Panc1 (cell line): ENCODE measurements at regions not wholly inside any gene's neighbourhood (a gene's known extent, or its start where the extent isn't known, plus 50 kb on each side); places are given as distances from the start of the nearest gene placed in this dataset.

ENCODE experiments used
- ATAC-seq: fragments of 200-7000 bp; cut with Tn5 transposase; 2 replicates; pipeline ENCODE4 v1.9.1; 2020; ENCODE audit warnings: mild to moderate bottlenecking, moderate library complexity
- BruUV-seq: library from RNA; stranded (reverse); fragments of 400-500 nt; replicated peaks from 2 replicates; lab custom pipeline; 2021; lab: Mats Ljungman, UMichigan
- CTCF ChIA-PET: fragments of 300-600 bp; sonication (Branson Sonifier 250); formaldehyde crosslinking; loops from one replicate; lab custom pipeline; 2022; ENCODE audit warnings: antibody characterized with exemption; lab: Charles Lee
- POLR2A ChIA-PET: fragments of 300-600 bp; sonication (Branson Sonifier 250); formaldehyde crosslinking; loops from one replicate; lab custom pipeline; 2022; ENCODE audit warnings: antibody characterized with exemption; lab: Charles Lee
- DNase-seq: peaks from one replicate; pipeline ENCODE4 v3.0.0-alpha.2; 2010; ENCODE audit warnings: low read depth, low spot score
- H3K27ac ChIP-seq: 2 replicates; pipeline ENCODE4 v1.5.1; 2011; ENCODE audit warnings: mild to moderate bottlenecking, low read length, inconsistent platforms
- H3K27me3 ChIP-seq: fragments of 200-500 bp; sonication (Bioruptor generic); 2 replicates; pipeline ENCODE4 v1.6.0; 2014; ENCODE audit warnings: low read length, inconsistent platforms; ENCODE audit not compliant: control insufficient read depth, insufficient read depth
- H3K36me3 ChIP-seq: fragments of 200-500 bp; sonication (Bioruptor generic); 2 replicates; pipeline ENCODE4 v1.5.1; 2014; ENCODE audit warnings: inconsistent platforms, mild to moderate bottlenecking, low read length, moderate library complexity; ENCODE audit not compliant: control insufficient read depth, insufficient read depth
- H3K4me1 ChIP-seq: 2 replicates; pipeline ENCODE4 v1.5.1; 2011; ENCODE audit warnings: inconsistent platforms, mild to moderate bottlenecking, low read length, moderate library complexity; ENCODE audit not compliant: control insufficient read depth, insufficient read depth
- H3K4me3 ChIP-seq, 2 experiments: 2 replicates each; pipeline ENCODE4 v1.5.1; 2011 to 2012; ENCODE audit warnings: low read depth in 2 of 2, low read length in 2 of 2, mild to moderate bottlenecking in 2 of 2, inconsistent platforms in 1 of 2, moderate library complexity in 1 of 2
- H3K9me3 ChIP-seq: fragments of 200-500 bp; sonication (Bioruptor generic); 2 replicates; pipeline ENCODE4 v1.5.1; 2014; ENCODE audit warnings: low read depth, mild to moderate bottlenecking, inconsistent platforms, low read length, moderate library complexity; ENCODE audit not compliant: control insufficient read depth, insufficient read depth
- POLR2AphosphoS5 ChIP-seq: IDR thresholded peaks from 2 replicates; pipeline ENCODE4 v1.6.1; 2012; ENCODE audit warnings: mild to moderate bottlenecking, low read depth, low read length, moderate library complexity
- SIN3A ChIP-seq: IDR thresholded peaks from 2 replicates; pipeline ENCODE4 v1.6.1; 2012; ENCODE audit warnings: low read depth, mild to moderate bottlenecking, low read length, moderate library complexity, borderline replicate concordance; ENCODE audit not compliant: insufficient read depth
- TCF7L2 ChIP-seq: IDR thresholded peaks from 2 replicates; pipeline ENCODE4 v1.6.1; 2011; ENCODE audit warnings: mild to moderate bottlenecking, low read depth, low read length, inconsistent platforms
- in situ Hi-C: cut with HindIII; loops from 2 replicates; pipeline ENCODE4 v1.10.0; 2016; ENCODE audit warnings: low sequenced_read_pairs, low pct_unique_long_range_greater_than_20kb
- intact Hi-C: fragments of 100-400 bp; cut with micrococcal nuclease; formaldehyde crosslinking; loops from one replicate; pipeline ENCODE4 v1.10.0; 2022; ENCODE audit not compliant: unreplicated experiment
- TF ChIP-seq, protein P1 (sequence below), 2 experiments: IDR thresholded peaks; 2 replicates each; pipeline ENCODE4 v1.6.1; 2011 to 2012; ENCODE audit warnings: low read depth in 2 of 2, control low read depth in 1 of 2, low read length in 1 of 2, mild to moderate bottlenecking in 1 of 2, moderate library complexity in 1 of 2; ENCODE audit not compliant: insufficient read depth in 1 of 2
- TF ChIP-seq, protein P2 (sequence below): fragments of 450-650 bp; IDR thresholded peaks from 2 replicates; pipeline ENCODE4 v1.5.1; 2017; ENCODE audit warnings: mild to moderate bottlenecking

DNA sequence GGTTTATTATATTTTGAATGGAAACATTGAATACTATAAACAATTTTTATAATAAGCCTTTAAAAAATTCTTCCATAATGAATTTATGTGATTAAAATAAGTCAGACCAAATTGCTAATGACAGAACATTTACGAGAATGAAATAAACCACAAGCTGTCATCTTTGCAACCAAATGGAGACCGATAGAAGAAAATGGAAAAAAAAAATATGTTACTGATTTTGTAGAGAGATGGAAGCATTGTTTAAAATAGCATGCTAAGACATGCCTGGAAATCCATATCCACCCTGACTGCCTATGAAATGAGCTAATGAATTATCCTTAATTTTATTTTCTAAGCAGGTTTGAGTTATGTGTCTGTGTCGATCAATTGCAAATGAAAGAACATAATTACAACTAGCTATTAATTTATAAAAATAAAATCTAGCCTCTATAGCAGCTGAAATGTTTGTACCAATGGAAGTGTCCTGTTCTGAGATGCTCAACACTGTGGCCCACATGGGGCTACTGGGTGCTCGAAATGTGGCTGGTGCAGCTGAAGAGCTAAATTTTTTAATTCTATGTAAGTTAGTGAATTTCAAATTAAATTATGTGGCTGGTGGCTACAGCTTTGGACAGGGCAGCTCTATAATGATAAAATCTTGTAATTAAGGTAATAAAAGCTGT, 832.8 kb downstream of the RNF144A start:
- Histone ChIP-seq H3K27ac (no peak overlapping the region), H3K36me3 (no peaks in the 10 kb centered on the region), H3K27me3 (no peaks in the 10 kb centered on the region), H3K4me3 (no peak overlapping the region), H3K9me3 (no peaks in the 10 kb centered on the region), H3K4me1 (no peaks in the 10 kb centered on the region)
- TF ChIP-seq TCF7L2 = no peak
- no peak for TF ChIP-seq SIN3A
- TF ChIP-seq, protein P1, sequence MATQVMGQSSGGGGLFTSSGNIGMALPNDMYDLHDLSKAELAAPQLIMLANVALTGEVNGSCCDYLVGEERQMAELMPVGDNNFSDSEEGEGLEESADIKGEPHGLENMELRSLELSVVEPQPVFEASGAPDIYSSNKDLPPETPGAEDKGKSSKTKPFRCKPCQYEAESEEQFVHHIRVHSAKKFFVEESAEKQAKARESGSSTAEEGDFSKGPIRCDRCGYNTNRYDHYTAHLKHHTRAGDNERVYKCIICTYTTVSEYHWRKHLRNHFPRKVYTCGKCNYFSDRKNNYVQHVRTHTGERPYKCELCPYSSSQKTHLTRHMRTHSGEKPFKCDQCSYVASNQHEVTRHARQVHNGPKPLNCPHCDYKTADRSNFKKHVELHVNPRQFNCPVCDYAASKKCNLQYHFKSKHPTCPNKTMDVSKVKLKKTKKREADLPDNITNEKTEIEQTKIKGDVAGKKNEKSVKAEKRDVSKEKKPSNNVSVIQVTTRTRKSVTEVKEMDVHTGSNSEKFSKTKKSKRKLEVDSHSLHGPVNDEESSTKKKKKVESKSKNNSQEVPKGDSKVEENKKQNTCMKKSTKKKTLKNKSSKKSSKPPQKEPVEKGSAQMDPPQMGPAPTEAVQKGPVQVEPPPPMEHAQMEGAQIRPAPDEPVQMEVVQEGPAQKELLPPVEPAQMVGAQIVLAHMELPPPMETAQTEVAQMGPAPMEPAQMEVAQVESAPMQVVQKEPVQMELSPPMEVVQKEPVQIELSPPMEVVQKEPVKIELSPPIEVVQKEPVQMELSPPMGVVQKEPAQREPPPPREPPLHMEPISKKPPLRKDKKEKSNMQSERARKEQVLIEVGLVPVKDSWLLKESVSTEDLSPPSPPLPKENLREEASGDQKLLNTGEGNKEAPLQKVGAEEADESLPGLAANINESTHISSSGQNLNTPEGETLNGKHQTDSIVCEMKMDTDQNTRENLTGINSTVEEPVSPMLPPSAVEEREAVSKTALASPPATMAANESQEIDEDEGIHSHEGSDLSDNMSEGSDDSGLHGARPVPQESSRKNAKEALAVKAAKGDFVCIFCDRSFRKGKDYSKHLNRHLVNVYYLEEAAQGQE (IDR thresholded peaks at IDR 0.05; ENCODE audit: insufficient read depth in 1 of 2, low read depth in 2 of 2, low read length in 1 of 2) = no peak
- TF ChIP-seq POLR2AphosphoS5 = no peak
- TF ChIP-seq, protein P2, sequence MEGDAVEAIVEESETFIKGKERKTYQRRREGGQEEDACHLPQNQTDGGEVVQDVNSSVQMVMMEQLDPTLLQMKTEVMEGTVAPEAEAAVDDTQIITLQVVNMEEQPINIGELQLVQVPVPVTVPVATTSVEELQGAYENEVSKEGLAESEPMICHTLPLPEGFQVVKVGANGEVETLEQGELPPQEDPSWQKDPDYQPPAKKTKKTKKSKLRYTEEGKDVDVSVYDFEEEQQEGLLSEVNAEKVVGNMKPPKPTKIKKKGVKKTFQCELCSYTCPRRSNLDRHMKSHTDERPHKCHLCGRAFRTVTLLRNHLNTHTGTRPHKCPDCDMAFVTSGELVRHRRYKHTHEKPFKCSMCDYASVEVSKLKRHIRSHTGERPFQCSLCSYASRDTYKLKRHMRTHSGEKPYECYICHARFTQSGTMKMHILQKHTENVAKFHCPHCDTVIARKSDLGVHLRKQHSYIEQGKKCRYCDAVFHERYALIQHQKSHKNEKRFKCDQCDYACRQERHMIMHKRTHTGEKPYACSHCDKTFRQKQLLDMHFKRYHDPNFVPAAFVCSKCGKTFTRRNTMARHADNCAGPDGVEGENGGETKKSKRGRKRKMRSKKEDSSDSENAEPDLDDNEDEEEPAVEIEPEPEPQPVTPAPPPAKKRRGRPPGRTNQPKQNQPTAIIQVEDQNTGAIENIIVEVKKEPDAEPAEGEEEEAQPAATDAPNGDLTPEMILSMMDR = no peak
- intact Hi-C loops (no loop called here), in situ Hi-C loops (no loop called here)
- no TSS peak for BruUV-seq
- CTCF ChIA-PET = no interaction called here
- ATAC-seq (no peak), DNase-seq (no peak)
- POLR2A ChIA-PET = no interaction called here

DNA sequence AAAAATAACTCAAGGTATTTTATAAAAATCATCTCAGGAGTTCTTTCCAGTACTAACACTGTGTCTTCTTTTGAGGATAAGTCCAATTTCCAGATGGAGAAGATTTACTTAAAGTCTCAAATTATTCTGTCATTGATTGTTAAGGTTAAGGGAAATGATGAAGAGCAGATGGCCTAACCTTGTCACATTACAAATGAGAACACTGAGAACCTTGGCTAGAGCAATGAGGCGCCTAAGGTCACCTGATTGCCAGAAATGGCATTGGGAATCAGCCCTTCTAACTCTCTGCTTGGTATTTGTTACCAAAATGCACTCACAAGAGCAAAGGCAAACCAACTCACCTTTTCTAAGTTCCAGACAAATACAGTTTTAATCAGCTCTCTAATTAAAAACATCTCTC, 835.1 kb downstream of the RNF144A start:
- TF ChIP-seq TCF7L2 = no peak
- TF ChIP-seq, protein P2 = no peak
- no peak for TF ChIP-seq SIN3A
- TF ChIP-seq POLR2AphosphoS5 = no peak
- TF ChIP-seq, protein P1 (IDR thresholded peaks at IDR 0.05; ENCODE audit: insufficient read depth in 1 of 2, low read depth in 2 of 2, low read length in 1 of 2) = no peak
- no peaks in the 10 kb centered on the region for H3K9me3 ChIP-seq
- in situ Hi-C loops (no loop called here), intact Hi-C loops (no loop called here)
- no peak for ATAC-seq
- H3K4me1 ChIP-seq = no peaks in the 10 kb centered on the region
- BruUV-seq = no TSS peak
- no peak overlapping the region for H3K4me3 ChIP-seq
- CTCF ChIA-PET = no interaction called here
- no peaks in the 10 kb centered on the region for H3K27me3 ChIP-seq
- no peak overlapping the region for H3K27ac ChIP-seq
- H3K36me3 ChIP-seq = no peaks in the 10 kb centered on the region
- POLR2A ChIA-PET = interaction anchor here (0.6 kb wide), 1 partner anchor 658 kb away, joined by 3 read pairs; no protein-coding TSS in a partner anchor
- DNase-seq = no peak
